ENCODE measurements at regions not wholly inside any gene's neighbourhood (a gene's known extent, or its start where the extent isn't known, plus 50 kb on each side); places are given as distances from the start of the nearest gene placed in this dataset.

GRCh38 chr17:34717092-34717491, 137.7 kb downstream of the TMEM132E start:
- WGBS, result 71% methylated on average over 3 of the region's 3 CpGs
- TF ChIP-seq EGR1 (IDR thresholded peaks at IDR 0.05; ENCODE audit: low read depth in 2 of 2) (no peak), NR2F2 (IDR thresholded peaks at IDR 0.05) (no peak), CTCF (IDR thresholded peaks at IDR 0.05; ENCODE audit: low read depth, low read length, missing input control) (no peak), ATF3 (IDR thresholded peaks at IDR 0.05) (no peak), REST (IDR thresholded peaks at IDR 0.05) (no peak), ZBTB33 (IDR thresholded peaks at IDR 0.05) (no peak), JUND (IDR thresholded peaks at IDR 0.05) (no peak), YY1 (IDR thresholded peaks at IDR 0.05) (no peak), GABPA (IDR thresholded peaks at IDR 0.05 in 1 of 2, conservative IDR thresholded peaks at IDR 0.05 in 1 of 2) (no peak), FOXA2 (IDR thresholded peaks at IDR 0.05) (no peak), MAX (IDR thresholded peaks at IDR 0.05) (no peak), FOXA1 (IDR thresholded peaks at IDR 0.05) (no peak), TAF1 (conservative IDR thresholded peaks at IDR 0.05) (no peak)

GRCh38 chr17:34716291-34716690, 136.9 kb downstream of the TMEM132E start:
- H3K27me3 ChIP-seq (ENCODE audit: control insufficient read depth in 4 of 4, insufficient read depth in 4 of 4, low read length in 3 of 4), result no peaks in the 10 kb centered on the region
- no peak overlapping the region for H3K27ac ChIP-seq (ENCODE audit: low read depth in 1 of 2, low read length in 2 of 2)
- 78% methylated on average over 3 of the region's 3 CpGs for WGBS
- DNase-seq (ENCODE audit: low spot score), result no peak
- H3K9me3 ChIP-seq (ENCODE audit: control insufficient read depth in 4 of 4, low read length in 3 of 4), result no peaks in the 10 kb centered on the region
- H3K4me1 ChIP-seq (ENCODE audit: control insufficient read depth in 4 of 4, insufficient read depth in 4 of 4, low read length in 3 of 4), result no peaks in the 10 kb centered on the region
- no peaks in the 10 kb centered on the region for H3K36me3 ChIP-seq (ENCODE audit: control insufficient read depth in 4 of 4, insufficient read depth in 3 of 4, low read depth in 1 of 4, low read length in 3 of 4)
- no peak overlapping the region for H3K4me3 ChIP-seq (ENCODE audit: low read depth in 1 of 3, low read length in 3 of 3)
- H3K9ac ChIP-seq (ENCODE audit: low read depth in 1 of 2, low read length in 2 of 2), result no peak overlapping the region
- TF ChIP-seq NR2F2 (IDR thresholded peaks at IDR 0.05) (no peak), TAF1 (conservative IDR thresholded peaks at IDR 0.05) (no peak), RXRA (IDR thresholded peaks at IDR 0.05) (no peak), GABPA (IDR thresholded peaks at IDR 0.05 in 1 of 2, conservative IDR thresholded peaks at IDR 0.05 in 1 of 2) (no peak), RAD21 (IDR thresholded peaks at IDR 0.05) (no peak), JUND (IDR thresholded peaks at IDR 0.05) (no peak), FOXA2 (IDR thresholded peaks at IDR 0.05) (no peak), CTCF (IDR thresholded peaks at IDR 0.05; ENCODE audit: low read depth, low read length, missing input control) (no peak), HNF4G (IDR thresholded peaks at IDR 0.05) (no peak), ZBTB33 (IDR thresholded peaks at IDR 0.05) (no peak), YY1 (IDR thresholded peaks at IDR 0.05) (no peak), SP1 (IDR thresholded peaks at IDR 0.05) (no peak), MAX (IDR thresholded peaks at IDR 0.05) (no peak), FOXA1 (IDR thresholded peaks at IDR 0.05) (no peak)

More at GRCh38 chr17:34717092-34717491, 137.7 kb downstream of the TMEM132E start:
- Histone ChIP-seq H3K4me1 (ENCODE audit: control insufficient read depth in 4 of 4, insufficient read depth in 4 of 4, low read length in 3 of 4) (no peaks in the 10 kb centered on the region), H3K9me3 (ENCODE audit: control insufficient read depth in 4 of 4, low read length in 3 of 4) (no peaks in the 10 kb centered on the region), H3K27me3 (ENCODE audit: control insufficient read depth in 4 of 4, insufficient read depth in 4 of 4, low read length in 3 of 4) (no peaks in the 10 kb centered on the region), H3K9ac (ENCODE audit: low read depth in 1 of 2, low read length in 2 of 2) (no peak overlapping the region), H3K4me3 (ENCODE audit: low read depth in 1 of 3, low read length in 3 of 3) (no peak overlapping the region), H3K36me3 (ENCODE audit: control insufficient read depth in 4 of 4, insufficient read depth in 3 of 4, low read depth in 1 of 4, low read length in 3 of 4) (no peaks in the 10 kb centered on the region), H3K27ac (ENCODE audit: low read depth in 1 of 2, low read length in 2 of 2) (no peak overlapping the region)
- no peak for DNase-seq (ENCODE audit: low spot score)
